Left cardiac atrium (tissue), 4 donors: ENCODE measurements at regions not wholly inside any gene's neighbourhood (a gene's known extent, or its start where the extent isn't known, plus 50 kb on each side); places are given as distances from the start of the nearest gene placed in this dataset.

Experiments used
- ATAC-seq, 2 donors: fragments of 200-7000 bp; cut with Tn5 transposase; one replicate each; pipeline ENCODE4 v1.9.1; 2020; ENCODE audit warnings: mild to moderate bottlenecking in 2 of 2, moderate library complexity in 2 of 2
- DNase-seq: peaks from one replicate; pipeline ENCODE4 v3.0.0-alpha.2; 2020
- intact Hi-C, 2 donors: fragments of 100-400 bp; cut with DNase I; formaldehyde crosslinking; loops; one replicate each; pipeline versions ENCODE4 v1.14.1 to v1.15.1; 2022 to 2023
- donor health status: DM: no; HTN: yes; CAD: no.
- donor health status: DM: no; HTN: yes; CAD: no; lungs with severe emphysema.
- donor health status: DM: yes; HTN: yes; CAD: no.
- donor health status: Dilated cardiomyopathy.

DNA sequence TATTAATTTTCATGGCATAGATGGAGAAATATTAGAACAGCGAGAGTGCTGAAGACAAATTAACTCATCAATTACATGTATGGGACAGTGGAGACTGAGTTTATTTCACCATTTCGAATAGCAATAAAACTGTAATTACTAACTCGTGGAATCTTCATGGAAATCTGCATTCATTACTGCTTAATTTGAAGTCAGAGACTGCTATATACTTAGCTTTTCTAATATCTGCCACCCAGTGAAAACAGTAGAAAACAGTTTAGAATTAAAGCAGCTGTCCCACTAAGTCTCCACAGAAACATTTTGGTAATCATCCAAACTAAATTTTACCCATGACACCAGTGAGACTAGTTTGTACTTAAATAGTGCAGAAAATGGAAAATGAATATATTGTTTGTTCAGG is 56.8 kb downstream of the IZUMO3 start:
- ATAC-seq: no peak
- intact Hi-C loops: no loop called here
- no peak for DNase-seq

DNA sequence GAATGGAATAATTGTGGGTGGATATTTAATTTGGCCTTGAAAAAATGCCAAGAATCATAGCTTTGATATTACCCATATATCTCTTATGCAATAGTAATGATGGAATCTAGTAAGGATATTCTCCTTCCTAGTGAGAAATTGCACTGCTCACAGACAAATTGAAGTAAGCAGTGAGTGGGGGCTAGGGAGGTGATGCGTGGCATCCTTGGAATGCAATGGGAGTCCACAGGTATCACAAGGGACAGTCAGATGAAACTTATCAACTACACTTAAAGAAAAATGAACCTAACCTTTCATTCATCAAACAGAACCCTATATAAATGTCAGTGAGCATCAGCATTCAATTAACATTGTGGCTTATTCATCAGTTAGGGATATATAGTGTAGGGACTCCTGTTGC is 57.8 kb downstream of the IZUMO3 start:
- no peak for DNase-seq
- intact Hi-C loops: no loop called here
- no peak for ATAC-seq

DNA sequence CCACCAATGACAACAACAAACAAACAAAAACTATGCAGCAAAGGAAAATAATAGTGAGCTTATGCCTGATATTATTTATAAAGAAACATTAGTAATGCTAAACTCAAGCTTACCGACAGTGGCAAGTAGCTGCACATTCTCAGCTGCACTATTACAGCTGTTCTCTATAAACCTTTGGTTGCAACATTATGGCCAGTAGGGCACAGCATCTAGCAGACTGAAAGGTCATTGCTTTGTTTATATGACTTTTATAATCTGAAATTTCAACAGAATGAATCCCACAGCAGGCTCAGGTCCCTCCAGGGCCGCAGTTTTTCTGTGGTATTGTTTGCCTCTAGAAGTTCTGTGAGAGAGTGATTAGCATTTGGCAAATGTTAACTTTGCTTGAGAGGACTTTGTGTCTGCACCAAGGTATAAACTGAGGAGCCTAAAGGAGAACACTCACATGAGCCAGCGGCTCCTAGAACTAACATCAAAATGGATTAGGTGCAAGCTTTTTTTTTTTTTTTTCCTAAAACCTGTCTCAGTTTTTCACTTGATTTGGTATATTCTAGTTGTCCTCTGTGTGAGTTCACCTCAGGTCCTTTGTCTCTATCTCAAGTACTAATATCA is 58.3 kb downstream of the IZUMO3 start:
- intact Hi-C loops: no loop called here
- ATAC-seq (no peak), DNase-seq (no peak)

DNA sequence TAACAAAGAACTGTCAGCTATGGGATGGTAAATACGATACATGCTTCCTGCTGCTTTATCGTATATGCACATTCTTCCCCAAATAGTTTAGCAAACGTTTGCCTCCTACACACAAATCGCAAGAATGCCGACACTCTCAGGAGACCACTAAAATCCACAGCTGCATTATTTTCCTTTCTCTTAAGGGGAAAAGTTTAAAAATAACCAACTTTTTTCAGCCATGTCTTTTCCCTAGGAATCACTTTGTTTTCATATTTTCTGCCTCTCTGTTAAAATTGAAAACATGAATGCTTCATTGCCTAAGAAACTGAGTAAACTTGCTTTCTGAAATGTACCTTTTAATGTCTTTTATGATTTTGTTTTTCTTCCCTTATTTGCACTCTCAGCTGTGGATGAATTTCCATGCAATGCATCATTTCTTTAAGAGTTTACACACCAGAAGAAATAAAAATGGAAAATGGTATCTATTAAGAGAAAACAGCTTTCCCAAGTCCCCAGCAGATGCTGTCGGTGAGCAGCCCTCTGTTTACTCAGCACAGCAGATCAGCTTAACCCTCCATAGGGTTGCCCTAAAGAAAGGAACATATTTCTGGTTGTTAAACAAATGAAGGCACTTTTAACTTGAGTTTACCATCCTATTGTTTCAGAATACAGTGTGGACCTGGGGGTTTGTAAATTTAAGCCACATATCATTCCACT is 66.2 kb downstream of the IZUMO3 start:
- intact Hi-C loops: no loop called here
- ATAC-seq: no peak
- no peak for DNase-seq

DNA sequence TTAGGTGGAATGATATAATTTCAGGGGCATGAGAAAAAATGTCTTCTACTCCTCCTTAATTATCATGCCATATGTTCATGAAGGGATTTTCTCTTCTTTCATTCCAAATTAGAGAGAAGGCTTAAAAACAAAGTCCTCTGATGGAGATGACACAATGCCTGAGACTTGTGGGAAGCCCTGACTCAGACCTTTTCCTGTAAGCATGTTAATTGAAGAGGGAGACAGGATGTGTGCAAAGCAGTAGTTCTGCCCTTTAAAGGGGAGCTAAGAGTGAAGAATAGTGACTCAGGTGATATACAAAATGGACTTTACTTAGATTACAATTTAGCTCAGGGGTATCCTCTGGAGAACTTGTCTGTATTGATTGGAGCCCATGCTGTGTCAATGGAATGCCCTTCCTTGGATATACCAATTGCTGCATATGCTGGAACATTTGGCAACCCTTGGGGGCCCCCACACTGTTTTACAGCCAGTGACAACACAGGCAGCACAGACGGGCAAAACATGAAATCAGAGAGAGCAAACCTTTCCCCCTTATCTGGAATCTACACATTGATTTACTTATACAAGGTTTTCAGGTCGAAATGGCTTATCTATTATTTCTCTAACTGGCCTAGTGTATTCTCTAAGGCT is 81.3 kb downstream of the IZUMO3 start:
- ATAC-seq: no peak
- intact Hi-C loops: no loop called here

DNA sequence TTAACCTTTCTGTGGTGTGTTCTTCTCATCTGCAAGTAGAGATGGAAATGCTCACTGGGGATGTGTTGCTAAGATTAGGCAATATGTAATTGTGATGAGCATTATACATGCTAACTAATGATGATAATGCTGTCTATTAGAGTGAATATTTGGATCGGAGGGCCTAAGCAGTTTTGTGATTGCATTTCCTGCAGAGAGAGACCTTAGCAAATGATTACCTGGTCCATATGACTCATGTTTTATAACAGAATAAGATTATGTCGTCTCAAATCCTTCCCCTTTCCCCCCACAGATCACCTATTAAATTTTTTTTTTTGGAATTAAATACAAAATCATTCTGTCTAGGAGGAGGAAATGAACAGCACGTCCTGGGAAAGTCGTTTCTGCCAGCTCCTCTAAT is 82.7 kb downstream of the IZUMO3 start:
- DNase-seq: no peak
- intact Hi-C loops: no loop called here

More for the DNA sequence above, 81.3 kb downstream of the IZUMO3 start:
- DNase-seq: no peak

DNA sequence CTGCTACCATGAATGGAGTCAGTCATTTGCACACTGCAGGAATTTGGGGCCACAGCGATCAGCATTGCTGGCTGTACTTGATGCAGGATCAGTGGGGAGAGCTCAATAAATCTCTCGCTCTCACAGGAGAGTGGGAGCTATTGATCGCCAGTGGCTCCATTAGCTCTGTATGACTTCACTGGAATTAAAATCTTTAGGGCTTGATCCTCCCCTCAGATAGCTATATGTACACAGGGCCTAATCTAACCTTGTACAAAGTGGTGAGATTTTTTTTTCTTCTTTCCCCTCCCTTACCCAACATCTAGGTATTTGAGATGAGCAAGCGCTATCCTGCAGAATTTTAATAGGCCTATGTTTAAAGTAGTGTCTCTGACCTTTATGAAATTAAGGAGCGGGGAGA is 84.9 kb downstream of the IZUMO3 start:
- intact Hi-C loops: no loop called here
- ATAC-seq (no peak), DNase-seq (no peak)

More for the DNA sequence above, 82.7 kb downstream of the IZUMO3 start:
- ATAC-seq: no peak

DNA sequence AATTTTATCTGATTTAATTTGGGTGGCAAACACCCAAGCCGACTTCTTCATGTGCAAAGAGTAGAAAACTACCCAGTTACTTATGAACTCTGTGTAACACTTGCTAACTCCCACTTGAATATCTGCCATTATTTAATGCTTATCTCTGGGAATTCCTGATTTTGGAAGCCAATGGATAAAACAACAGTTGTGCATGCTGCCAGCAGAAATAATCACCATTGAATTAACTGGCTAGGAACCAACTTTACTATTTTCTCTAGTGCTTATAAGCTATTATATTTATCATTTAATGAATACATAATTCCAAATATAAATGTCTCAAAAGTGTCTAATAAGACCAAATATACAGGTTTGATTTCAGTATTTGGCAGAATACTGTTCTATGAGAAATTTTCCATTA is 85.7 kb downstream of the IZUMO3 start:
- intact Hi-C loops: no loop called here
- ATAC-seq (no peak), DNase-seq (no peak)

DNA sequence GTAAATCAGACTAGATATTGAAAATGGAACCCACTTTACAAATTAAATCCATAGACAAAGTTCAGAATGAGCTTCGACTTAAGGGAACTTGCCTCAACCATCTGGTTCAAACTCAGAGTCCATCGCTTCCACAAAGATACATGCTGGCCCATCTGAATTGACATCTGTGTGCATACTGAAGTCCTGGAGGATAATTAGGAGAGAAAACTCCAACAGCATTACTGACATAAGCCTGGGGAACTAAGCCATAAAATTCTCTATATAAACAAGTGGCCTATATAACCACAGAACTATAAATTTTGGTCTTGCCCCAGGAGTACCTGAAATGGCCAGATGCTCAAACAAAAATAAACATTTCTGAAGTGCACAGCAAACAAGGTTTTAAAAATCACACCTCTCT is 94.4 kb downstream of the IZUMO3 start:
- ATAC-seq (no peak), DNase-seq (no peak)
- intact Hi-C loops: no loop called here

DNA sequence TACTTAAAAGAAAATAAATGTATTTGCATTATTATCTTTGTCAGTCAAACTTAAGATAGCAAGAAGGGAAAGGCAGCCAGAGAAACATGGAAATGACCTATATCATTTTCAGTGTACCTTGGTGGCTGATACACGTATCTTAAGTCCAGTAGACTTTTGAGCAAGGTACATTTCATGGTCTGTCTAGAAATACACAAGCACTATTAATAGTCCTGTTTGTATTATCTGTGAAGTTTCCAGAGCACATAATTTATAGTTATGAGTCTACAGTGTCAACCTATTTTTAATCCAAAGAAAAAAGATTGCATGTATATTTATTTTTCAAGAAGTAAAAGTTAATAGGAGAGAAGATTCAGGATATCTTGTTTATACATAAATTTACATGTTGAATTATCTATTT is 95.7 kb downstream of the IZUMO3 start:
- DNase-seq (no peak), ATAC-seq (no peak)
- intact Hi-C loops: no loop called here

DNA sequence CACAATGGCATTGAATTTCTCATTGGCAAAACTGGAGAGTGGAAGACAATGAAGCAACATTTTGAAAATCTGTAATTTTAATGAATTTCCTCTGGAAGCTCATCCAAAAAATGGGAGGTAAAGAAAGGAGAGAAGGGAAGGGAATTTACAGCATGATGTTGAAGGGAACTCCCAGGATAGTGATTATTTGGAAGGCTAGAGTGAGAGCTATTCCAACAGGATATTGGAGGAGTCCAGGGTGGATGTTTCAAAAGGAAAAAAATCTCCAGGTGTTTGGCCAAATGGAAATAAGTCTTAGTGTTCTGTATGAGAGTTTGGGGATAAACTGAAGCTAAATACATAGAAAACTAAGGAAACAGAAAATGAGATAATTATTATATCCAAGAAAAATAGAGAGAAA is 106.2 kb downstream of the IZUMO3 start:
- DNase-seq (no peak), ATAC-seq (no peak)
- intact Hi-C loops: no loop called here

DNA sequence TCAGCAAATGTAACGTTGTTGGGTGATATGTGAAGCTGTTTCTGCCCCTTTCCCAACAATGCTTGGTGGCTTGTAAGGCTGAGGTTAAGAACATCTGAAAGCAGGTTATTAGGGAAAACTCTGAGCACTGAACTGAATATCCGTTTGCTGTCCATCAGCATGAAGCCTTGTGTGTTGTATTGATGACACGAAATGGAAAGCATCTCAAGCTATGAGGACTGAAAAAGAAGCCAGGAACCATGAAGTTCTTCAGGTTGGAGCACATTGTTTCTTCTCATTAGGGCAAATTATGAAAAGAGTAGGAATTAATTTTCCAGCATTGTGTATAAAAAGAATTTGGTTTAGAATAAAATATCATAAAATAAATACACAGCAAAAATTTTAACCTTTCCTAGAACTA is 106.8 kb downstream of the IZUMO3 start:
- ATAC-seq: no peak
- DNase-seq: no peak
- intact Hi-C loops: no loop called here

DNA sequence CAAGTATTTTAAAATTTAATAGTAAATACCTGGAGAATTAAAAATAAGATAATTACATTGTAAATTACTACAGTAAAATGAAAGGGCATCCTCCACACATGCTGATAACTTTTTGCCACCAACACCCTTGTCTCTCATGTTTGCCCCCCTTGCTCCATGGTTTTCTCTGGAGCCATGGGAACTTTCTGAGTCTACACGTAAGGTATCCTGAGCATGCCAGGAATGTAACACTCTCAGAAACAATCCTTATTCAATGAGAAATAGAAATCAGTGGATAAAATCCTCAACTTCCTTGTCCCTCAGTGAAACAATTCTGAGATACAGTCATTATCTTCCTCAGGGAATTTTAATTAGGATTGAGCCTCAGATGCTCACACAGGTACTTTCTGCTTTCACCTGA is 108.9 kb downstream of the IZUMO3 start:
- intact Hi-C loops: no loop called here
- ATAC-seq (no peak), DNase-seq (no peak)

DNA sequence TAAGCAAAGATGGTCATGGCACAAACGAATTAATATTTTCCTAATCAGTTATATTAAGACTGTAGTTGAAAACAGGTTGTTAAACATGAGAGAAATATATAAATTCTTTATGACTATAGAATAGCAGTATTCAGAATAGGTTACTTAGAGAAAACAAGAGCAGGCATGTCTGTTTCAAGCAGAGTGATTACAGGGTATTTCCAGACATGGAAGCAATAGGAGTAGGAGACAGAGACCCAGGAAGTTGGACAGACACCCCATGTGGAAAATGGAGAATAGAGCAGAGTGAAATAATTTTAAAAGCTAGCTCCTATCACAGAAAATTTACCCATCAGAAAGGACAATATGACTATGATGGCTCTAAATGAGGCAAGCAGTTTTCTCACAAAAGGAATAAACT is 111.5 kb downstream of the IZUMO3 start:
- no peak for DNase-seq
- intact Hi-C loops: no loop called here
- no peak for ATAC-seq

DNA sequence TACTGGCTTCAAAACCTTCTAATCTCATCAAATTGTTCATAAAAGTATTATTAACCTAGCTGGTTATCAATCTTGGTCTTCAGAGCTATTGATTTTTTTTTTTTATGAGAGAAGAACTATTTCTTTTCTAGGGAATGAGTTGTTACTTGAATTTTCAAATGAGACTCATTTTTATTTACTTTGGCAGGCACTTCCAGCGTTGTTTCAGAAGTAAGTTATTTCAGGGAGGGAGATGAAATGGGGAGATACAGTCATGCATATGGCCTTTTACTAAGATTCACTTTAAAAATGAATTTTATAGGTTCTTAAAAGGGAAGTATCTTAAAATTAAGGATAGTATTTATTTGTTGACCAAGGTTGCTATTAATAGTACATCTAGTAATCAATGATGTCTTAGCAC is 129.6 kb downstream of the IZUMO3 start:
- intact Hi-C loops: no loop called here

DNA sequence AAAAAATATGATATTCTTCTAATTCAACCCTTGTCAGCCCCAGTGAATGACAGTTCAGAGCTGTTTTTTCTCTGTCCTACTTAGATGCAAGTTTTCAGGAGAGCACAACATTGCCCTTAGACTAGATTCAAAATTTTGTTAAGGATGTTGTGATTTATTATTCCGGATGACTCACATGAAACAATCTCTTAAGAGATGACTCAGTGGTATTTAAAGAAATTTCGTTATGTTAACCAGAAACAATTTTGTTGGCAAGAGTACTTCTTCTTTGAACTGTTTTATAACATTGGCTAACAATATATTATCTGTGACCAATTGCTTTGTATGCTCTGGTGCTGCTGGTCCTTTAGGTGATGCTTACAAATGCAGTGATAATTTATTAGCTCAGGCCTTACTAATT is 132.0 kb downstream of the IZUMO3 start:
- no peak for DNase-seq
- no peak for ATAC-seq
- intact Hi-C loops: no loop called here

More for the DNA sequence above, 129.6 kb downstream of the IZUMO3 start:
- no peak for DNase-seq
- ATAC-seq: no peak

DNA sequence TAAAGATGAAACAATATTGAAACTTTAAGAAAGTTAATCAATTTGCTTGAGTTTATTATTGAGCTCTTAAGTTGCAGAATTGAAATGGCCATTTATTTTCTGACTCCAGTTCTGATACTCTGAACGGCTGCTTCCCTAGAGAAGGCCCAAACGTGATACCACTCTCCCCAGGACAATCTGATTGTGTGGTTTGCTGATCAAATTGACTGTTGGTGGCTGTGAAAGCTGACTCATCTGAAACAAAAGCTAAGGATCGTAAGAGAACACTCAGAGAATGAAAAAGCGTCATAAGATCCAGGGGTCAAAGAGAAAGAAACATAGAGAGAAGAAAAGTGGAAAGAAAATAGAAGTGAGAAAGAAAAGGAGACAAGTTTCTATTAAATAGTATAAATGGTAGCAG is 147.2 kb downstream of the IZUMO3 start:
- DNase-seq (no peak), ATAC-seq (no peak)
- intact Hi-C loops: no loop called here

DNA sequence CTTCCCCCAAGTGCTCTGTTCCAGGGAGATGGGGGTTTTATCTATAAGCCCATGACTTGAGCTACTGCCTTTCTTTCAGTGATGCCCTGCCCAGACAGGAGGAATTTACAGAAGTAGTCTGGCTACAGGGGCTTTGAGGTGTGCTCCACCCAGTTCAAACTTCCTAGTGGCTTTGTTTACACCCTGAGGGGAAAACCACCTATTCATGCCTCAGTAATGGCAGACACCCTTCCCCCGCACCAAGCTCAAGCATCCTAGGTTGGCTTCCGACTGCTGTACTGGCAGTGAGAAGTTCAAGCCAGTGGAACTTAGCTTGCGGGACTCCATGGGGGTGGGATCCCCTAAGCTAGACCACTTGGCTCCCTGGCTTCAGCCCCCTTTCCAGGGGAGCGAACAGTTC is 154.6 kb downstream of the IZUMO3 start:
- DNase-seq (no peak), ATAC-seq (no peak)
- intact Hi-C loops: no loop called here

DNA sequence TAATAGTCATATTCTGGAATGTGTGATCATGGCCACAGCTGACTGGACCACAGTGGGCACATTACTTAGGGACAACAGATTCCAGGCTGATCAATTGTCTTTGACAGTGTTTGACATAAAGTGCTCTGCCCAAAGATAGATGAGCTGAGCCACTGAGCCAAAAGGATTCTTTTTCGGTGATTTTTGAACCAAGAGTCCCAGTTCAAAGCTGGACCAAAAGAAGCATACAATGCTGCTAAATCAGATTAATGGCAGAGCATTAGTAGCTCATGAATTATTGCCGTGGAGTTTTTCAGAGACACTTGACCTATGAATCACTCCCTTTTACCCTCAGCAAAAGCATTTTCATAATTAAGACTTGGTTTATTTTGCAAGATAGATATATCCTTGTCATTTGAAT is 160.6 kb downstream of the IZUMO3 start:
- no peak for DNase-seq
- no peak for ATAC-seq
- intact Hi-C loops: no loop called here

DNA sequence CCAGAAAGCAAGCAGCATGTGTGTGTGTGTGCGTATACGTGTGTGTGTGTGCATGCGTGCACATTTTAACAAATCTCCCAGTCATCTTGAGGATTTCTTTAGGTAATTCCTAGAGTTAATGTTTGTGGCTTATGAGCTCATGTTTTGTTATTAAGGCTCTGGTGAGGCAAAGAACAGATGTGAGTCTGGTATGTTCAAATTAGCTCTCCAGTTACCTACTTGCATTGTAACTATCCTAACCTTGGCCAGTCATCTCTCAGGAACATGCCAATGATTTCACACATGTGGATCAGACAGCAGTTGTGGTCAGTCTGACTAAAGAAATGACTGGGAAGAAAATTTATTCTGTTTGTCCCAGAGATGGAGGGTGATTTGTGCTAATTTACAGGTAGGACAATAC is 163.1 kb downstream of the IZUMO3 start:
- DNase-seq (no peak), ATAC-seq (no peak)
- intact Hi-C loops: no loop called here

DNA sequence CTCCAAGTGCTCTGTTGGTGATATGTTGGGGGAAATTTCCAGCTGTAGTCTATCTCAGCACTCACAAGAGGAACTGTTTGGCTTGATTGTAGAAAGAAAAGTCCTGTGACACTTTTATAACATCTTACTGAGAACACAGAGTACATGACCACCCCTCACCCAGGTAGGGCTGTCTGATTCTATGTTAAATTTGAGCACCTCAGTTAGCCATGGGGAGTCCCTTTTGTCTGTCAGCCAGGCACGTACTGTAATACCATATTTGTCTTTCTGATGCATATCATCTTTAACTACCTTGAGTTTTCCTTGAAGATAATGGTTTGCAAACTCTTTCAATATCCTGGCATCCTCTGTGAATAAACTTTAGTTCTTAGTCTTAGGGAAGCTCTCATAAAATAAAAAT is 164.5 kb downstream of the IZUMO3 start:
- intact Hi-C loops: no loop called here
- DNase-seq (no peak), ATAC-seq (no peak)
